ENCODE measurements at regions not wholly inside any gene's neighbourhood (a gene's known extent, or its start where the extent isn't known, plus 50 kb on each side); places are given as distances from the start of the nearest gene placed in this dataset.

- no peak for TF ChIP-seq ZNF318 (CRISPR knock-in tag; IDR thresholded peaks at IDR 0.05)
- TF ChIP-seq ZBTB33 (CRISPR knock-in tag; IDR thresholded peaks at IDR 0.05) = no peak
- TF ChIP-seq ZC3H4 (CRISPR knock-in tag; IDR thresholded peaks at IDR 0.05; ENCODE audit: borderline replicate concordance) = no peak
- no peak for TF ChIP-seq ZNF460 (CRISPR knock-in tag; IDR thresholded peaks at IDR 0.05; ENCODE audit: borderline replicate concordance)
- no peak for TF ChIP-seq ZNF30 (CRISPR knock-in tag; IDR thresholded peaks at IDR 0.05)
- TF ChIP-seq SNRNP70 (IDR thresholded peaks at IDR 0.05; ENCODE audit: low read depth, low read length) = no peak
- no peak for TF ChIP-seq NFIB (CRISPR knock-in tag; IDR thresholded peaks at IDR 0.05; ENCODE audit: borderline replicate concordance)
- no peak for TF ChIP-seq NKX3-1 (CRISPR knock-in tag; IDR thresholded peaks at IDR 0.05)
- TF ChIP-seq ZNF501 (CRISPR knock-in tag; IDR thresholded peaks at IDR 0.05) = no peak
Measured at GRCh38 chr2:121149384-121149783, 135.6 kb downstream of the TFCP2L1 start (continued).

All from HepG2 (cell line).